ENCODE measurements at regions not wholly inside any gene's neighbourhood (a gene's known extent, or its start where the extent isn't known, plus 50 kb on each side); places are given as distances from the start of the nearest gene placed in this dataset.

DNA sequence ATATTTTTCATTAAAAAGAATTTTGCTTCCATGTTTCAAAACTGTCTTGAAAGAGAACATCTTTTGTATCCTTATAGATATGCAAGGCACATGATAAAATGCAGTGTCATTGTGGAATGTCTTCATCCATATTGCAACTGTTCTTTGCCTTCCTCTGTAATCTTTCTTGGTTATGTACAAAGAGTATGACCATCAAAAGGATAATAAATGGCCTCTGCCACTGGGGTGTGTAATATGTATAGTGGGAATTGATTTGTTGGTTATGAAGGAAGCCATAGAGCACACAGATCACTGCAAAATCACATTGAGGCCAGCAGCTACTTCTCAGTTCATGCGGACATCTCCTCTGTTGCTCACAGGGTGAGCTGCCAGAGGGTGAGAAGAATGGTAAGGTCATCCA is 703.5 kb downstream of the TFAP2A start:
- H3K9me3 ChIP-seq (ENCODE audit: control insufficient read depth, low read depth, low read length): no peaks in the 10 kb centered on the region
- no peak overlapping the region for H3T11ph ChIP-seq (ENCODE audit: low read length)
- no peaks in the 10 kb centered on the region for H3K23me2 ChIP-seq (ENCODE audit: insufficient read length, low read depth, low read length, poor library complexity, severe bottlenecking)
- no peak overlapping the region for H3K18ac ChIP-seq (ENCODE audit: insufficient read length, low read depth, low read length)
- DNase-seq: no peak
- H3K4ac ChIP-seq (ENCODE audit: low read depth, low read length): no peak overlapping the region
- H2BK20ac ChIP-seq (ENCODE audit: low read depth, low read length, poor library complexity, severe bottlenecking): no peak overlapping the region
- Mint-ChIP-seq H3K9me3 (no peaks in the 10 kb centered on the region), H3K4me3 (no peak overlapping the region), H3K36me3 (ENCODE audit: insufficient read depth in 1 of 3, low read depth in 3 of 3) (no peaks in the 10 kb centered on the region; a peak in 1 of 7 replicates), H3K27ac (peak overlapping the region in 1 of 3 experiments; percentile 79; a peak in 3 of 7 replicates), H3K4me1 (peaks cover 13 to 18% of the 10 kb centered on the region in 2 experiments), H3K27me3 (ENCODE audit: low read depth) (no peaks in the 10 kb centered on the region)
- no peak overlapping the region for H3K9ac ChIP-seq (ENCODE audit: extremely low read depth, insufficient read length, low read length)
- H3K4me2 ChIP-seq (ENCODE audit: insufficient read depth, insufficient read length, low read length): no peak overlapping the region
- no peak overlapping the region for H3K14ac ChIP-seq (ENCODE audit: insufficient read depth, low read length)
- H2BK12ac ChIP-seq (ENCODE audit: insufficient read length, low read depth, low read length): no peak overlapping the region
- no peaks in the 10 kb centered on the region for H3K79me2 ChIP-seq (ENCODE audit: insufficient read depth, low read length)
- no peaks in the 10 kb centered on the region for H4K20me1 ChIP-seq (ENCODE audit: control insufficient read depth, insufficient read depth, insufficient read length)
- H4K5ac ChIP-seq (ENCODE audit: insufficient read length, low read depth, low read length): no peak overlapping the region
- H3K4me1 ChIP-seq (ENCODE audit: insufficient read depth, low read length): peaks cover 7% of the 10 kb centered on the region
- H2AK5ac ChIP-seq (ENCODE audit: insufficient read length, low read length): no peak overlapping the region
- no peak overlapping the region for H2BK15ac ChIP-seq (ENCODE audit: low read depth, low read length)
- no peak overlapping the region for H2AFZ ChIP-seq (ENCODE audit: low read length)
- H2BK5ac ChIP-seq (ENCODE audit: insufficient read length, low read length): no peak overlapping the region
- no peak overlapping the region for H3K23ac ChIP-seq (ENCODE audit: insufficient read length, low read depth, low read length)
- no CpG with 5 or more reads among the region's 1 CpG for WGBS (ENCODE audit: extremely low coverage, insufficient read length, low lambda C conversion rate)
- no peaks in the 10 kb centered on the region for H3K79me1 ChIP-seq (ENCODE audit: insufficient read depth, low read depth, low read length, poor library complexity, severe bottlenecking)
- H3K27ac ChIP-seq (ENCODE audit: insufficient read length, low read depth, low read length): no peak overlapping the region
- no peak overlapping the region for H4K91ac ChIP-seq (ENCODE audit: insufficient read length, low read depth, low read length)
- H4K8ac ChIP-seq (replicated peaks; ENCODE audit: insufficient read length, low read depth, low read length): no peak overlapping the region
- TF ChIP-seq, protein P1, sequence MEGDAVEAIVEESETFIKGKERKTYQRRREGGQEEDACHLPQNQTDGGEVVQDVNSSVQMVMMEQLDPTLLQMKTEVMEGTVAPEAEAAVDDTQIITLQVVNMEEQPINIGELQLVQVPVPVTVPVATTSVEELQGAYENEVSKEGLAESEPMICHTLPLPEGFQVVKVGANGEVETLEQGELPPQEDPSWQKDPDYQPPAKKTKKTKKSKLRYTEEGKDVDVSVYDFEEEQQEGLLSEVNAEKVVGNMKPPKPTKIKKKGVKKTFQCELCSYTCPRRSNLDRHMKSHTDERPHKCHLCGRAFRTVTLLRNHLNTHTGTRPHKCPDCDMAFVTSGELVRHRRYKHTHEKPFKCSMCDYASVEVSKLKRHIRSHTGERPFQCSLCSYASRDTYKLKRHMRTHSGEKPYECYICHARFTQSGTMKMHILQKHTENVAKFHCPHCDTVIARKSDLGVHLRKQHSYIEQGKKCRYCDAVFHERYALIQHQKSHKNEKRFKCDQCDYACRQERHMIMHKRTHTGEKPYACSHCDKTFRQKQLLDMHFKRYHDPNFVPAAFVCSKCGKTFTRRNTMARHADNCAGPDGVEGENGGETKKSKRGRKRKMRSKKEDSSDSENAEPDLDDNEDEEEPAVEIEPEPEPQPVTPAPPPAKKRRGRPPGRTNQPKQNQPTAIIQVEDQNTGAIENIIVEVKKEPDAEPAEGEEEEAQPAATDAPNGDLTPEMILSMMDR (conservative IDR thresholded peaks at IDR 0.05): no peak
- H3K27me3 ChIP-seq (ENCODE audit: insufficient read depth, low read length): no peaks in the 10 kb centered on the region
- H3K56ac ChIP-seq (ENCODE audit: insufficient read length, low read depth, low read length): no peak overlapping the region
- no peak overlapping the region for H2BK120ac ChIP-seq (ENCODE audit: low read depth, low read length, poor library complexity, severe bottlenecking)

Measured in H9 (cell line).